Posterior cingulate gyrus (tissue), 11 donors: ENCODE measurements at regions not wholly inside any gene's neighbourhood (a gene's known extent, or its start where the extent isn't known, plus 50 kb on each side); places are given as distances from the start of the nearest gene placed in this dataset.
A peak's percentile ranks its signal among the peaks of the same experiment; 100 is the strongest.
"Not testable (repeated sequence)": the region's sequence is repeated elsewhere in the genome, so short reads cannot be mapped to it uniquely, and the experiment has no call there.

Experiments used
- DNase-seq, 10 donors: peaks; one replicate each; pipeline versions ENCODE4 v3.0.0 to v3.0.0-alpha.2; 2020 to 2021; ENCODE audit warnings: mixed read lengths in 3 of 10
- intact Hi-C: fragments of 100-400 bp; cut with DNase I; formaldehyde crosslinking; loops from one replicate; pipeline ENCODE4 v1.15.1; 2023

- DNase-seq = no peak
- intact Hi-C loops = no loop called here
Measured at GRCh38 chr13:50485979-50486935, 357.2 kb downstream of the DLEU7 start.

- DNase-seq = no peak
- intact Hi-C loops = no loop called here
Measured at GRCh38 chr13:50493683-50494082, 349.8 kb downstream of the DLEU7 start.

- intact Hi-C loops = no loop called here
- no peak for DNase-seq
Measured at GRCh38 chr13:50494138-50494537, 349.4 kb downstream of the DLEU7 start.

GRCh38 chr13:50503212-50503611, 340.3 kb downstream of the DLEU7 start:
- intact Hi-C loops, DNase-seq: not testable (repeated sequence)

GRCh38 chr13:50509167-50509566, 334.3 kb downstream of the DLEU7 start:
- DNase-seq = no peak
- intact Hi-C loops = no loop called here

- no peak for DNase-seq
Measured at GRCh38 chr13:50509771-50510441, 333.6 kb downstream of the DLEU7 start.

GRCh38 chr13:50510885-50511545, 332.5 kb downstream of the DLEU7 start:
- intact Hi-C loops = loop anchor here (10.0 kb wide), 1 partner anchor 116 kb away; no protein-coding TSS in a partner anchor
- DNase-seq = not testable (repeated sequence)

More at GRCh38 chr13:50509771-50510441, 333.6 kb downstream of the DLEU7 start:
- intact Hi-C loops = loop anchor here (10.0 kb wide), 1 partner anchor 115 kb away; no protein-coding TSS in a partner anchor

GRCh38 chr13:50511877-50512341, 331.6 kb downstream of the DLEU7 start:
- DNase-seq = no peak
- intact Hi-C loops = loop anchor here (10.0 kb wide), 1 partner anchor 117 kb away; no protein-coding TSS in a partner anchor

GRCh38 chr13:50512474-50513299, 330.8 kb downstream of the DLEU7 start:
- peak in 8 of 10 donors; percentile 28 to 90 (median 50) for DNase-seq
- intact Hi-C loops = loop anchor here (10.0 kb wide), 1 partner anchor 118 kb away; no protein-coding TSS in a partner anchor

GRCh38 chr13:50513300-50513877, 330.1 kb downstream of the DLEU7 start:
- no peak for DNase-seq

GRCh38 chr13:50514249-50514648, 329.2 kb downstream of the DLEU7 start:
- intact Hi-C loops = loop anchor here (10.0 kb wide), 1 partner anchor 119 kb away; no protein-coding TSS in a partner anchor
- DNase-seq = no peak

More at GRCh38 chr13:50513300-50513877, 330.1 kb downstream of the DLEU7 start:
- intact Hi-C loops = loop anchor here (10.0 kb wide), 1 partner anchor 119 kb away; no protein-coding TSS in a partner anchor

GRCh38 chr13:50518131-50518530, 325.4 kb downstream of the DLEU7 start:
- DNase-seq = no peak
- intact Hi-C loops = loop anchor here (10.0 kb wide), 1 partner anchor 123 kb away; no protein-coding TSS in a partner anchor

- intact Hi-C loops = loop anchor here (10.0 kb wide), 1 partner anchor 124 kb away; no protein-coding TSS in a partner anchor
- peak in 3 of 10 donors; percentile 49 to 89 (median 52) for DNase-seq
Measured at GRCh38 chr13:50518781-50519201, 324.7 kb downstream of the DLEU7 start.

GRCh38 chr13:50519866-50520265, 323.6 kb downstream of the DLEU7 start:
- DNase-seq = no peak
- intact Hi-C loops = loop anchor here (10.0 kb wide), 1 partner anchor 125 kb away; no protein-coding TSS in a partner anchor

- DNase-seq = no peak
- intact Hi-C loops = no loop called here
Measured at GRCh38 chr13:50521006-50521830, 322.3 kb downstream of the DLEU7 start.

GRCh38 chr13:50521831-50522149, 321.7 kb downstream of the DLEU7 start:
- DNase-seq = no peak
- intact Hi-C loops = no loop called here

- no peak for DNase-seq
- intact Hi-C loops = no loop called here
Measured at GRCh38 chr13:50522506-50522905, 321.0 kb downstream of the DLEU7 start.

GRCh38 chr13:50523307-50523706, 320.2 kb downstream of the DLEU7 start:
- DNase-seq = no peak
- intact Hi-C loops = no loop called here
